Breast epithelium (tissue), 3 donors: ENCODE measurements at regions not wholly inside any gene's neighbourhood (a gene's known extent, or its start where the extent isn't known, plus 50 kb on each side); places are given as distances from the start of the nearest gene placed in this dataset.

Experiments
- POLR2A ChIP-seq: fragments of 450-650 bp; IDR thresholded peaks from one replicate; pipeline ENCODE4 v1.6.1; 2016; ENCODE audit warnings: antibody characterized with exemption, mild to moderate bottlenecking, moderate library complexity
- POLR2AphosphoS5 ChIP-seq, 3 donors: sonication (generic); formaldehyde crosslinking; IDR thresholded peaks; one replicate each; pipeline ENCODE4 v1.6.1; 2017; ENCODE audit warnings: antibody characterized with exemption in 3 of 3
- TF ChIP-seq, protein P1 (sequence below), 3 donors: fragments of 450-650 bp; IDR thresholded peaks; one replicate each; pipeline ENCODE4 v1.5.1; 2016 to 2017; ENCODE audit warnings: antibody characterized with exemption in 3 of 3, mild to moderate bottlenecking in 3 of 3, moderate library complexity in 3 of 3

DNA sequence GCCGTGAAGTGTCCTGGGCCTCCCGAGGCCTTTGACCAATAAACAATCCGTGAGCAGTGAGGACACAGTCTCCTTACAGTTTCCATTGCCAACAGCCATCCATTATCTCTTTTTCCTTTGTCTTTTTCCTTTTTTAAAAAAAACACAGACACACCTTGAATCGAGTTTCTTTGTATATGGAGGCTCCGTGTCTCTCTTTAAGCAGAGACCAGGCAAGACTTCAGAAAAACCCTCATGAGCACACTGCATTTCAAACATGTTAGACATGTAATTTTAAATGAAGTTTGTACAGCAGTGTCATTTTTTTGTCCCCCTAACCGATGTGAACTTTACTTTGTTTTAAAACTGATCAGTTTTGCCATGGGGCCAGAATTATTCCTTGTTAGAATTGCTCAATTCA lies 111.1 kb downstream of the SPTSSA start:
- no peak for TF ChIP-seq POLR2A
- TF ChIP-seq, protein P1, sequence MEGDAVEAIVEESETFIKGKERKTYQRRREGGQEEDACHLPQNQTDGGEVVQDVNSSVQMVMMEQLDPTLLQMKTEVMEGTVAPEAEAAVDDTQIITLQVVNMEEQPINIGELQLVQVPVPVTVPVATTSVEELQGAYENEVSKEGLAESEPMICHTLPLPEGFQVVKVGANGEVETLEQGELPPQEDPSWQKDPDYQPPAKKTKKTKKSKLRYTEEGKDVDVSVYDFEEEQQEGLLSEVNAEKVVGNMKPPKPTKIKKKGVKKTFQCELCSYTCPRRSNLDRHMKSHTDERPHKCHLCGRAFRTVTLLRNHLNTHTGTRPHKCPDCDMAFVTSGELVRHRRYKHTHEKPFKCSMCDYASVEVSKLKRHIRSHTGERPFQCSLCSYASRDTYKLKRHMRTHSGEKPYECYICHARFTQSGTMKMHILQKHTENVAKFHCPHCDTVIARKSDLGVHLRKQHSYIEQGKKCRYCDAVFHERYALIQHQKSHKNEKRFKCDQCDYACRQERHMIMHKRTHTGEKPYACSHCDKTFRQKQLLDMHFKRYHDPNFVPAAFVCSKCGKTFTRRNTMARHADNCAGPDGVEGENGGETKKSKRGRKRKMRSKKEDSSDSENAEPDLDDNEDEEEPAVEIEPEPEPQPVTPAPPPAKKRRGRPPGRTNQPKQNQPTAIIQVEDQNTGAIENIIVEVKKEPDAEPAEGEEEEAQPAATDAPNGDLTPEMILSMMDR (IDR thresholded peaks at IDR 0.05), result no peak
- no peak for TF ChIP-seq POLR2AphosphoS5 (IDR thresholded peaks at IDR 0.05)
